Mesendoderm (in vitro differentiated cells): ENCODE measurements at regions not wholly inside any gene's neighbourhood (a gene's known extent, or its start where the extent isn't known, plus 50 kb on each side); places are given as distances from the start of the nearest gene placed in this dataset.

Experiments used
- DNase-seq: peaks from one replicate; pipeline ENCODE4 v3.0.0; 2013
- H2AK5ac ChIP-seq: 2 replicates; pipeline ENCODE4 v1.6.1; 2013; ENCODE audit warnings: low read length, inconsistent platforms
- H2BK120ac ChIP-seq: 2 replicates; pipeline ENCODE4 v1.6.1; 2013; ENCODE audit warnings: low read depth, mild to moderate bottlenecking, low read length, moderate library complexity, mixed read lengths
- H2BK15ac ChIP-seq: replicated peaks from 2 replicates; pipeline ENCODE4 v1.6.1; 2013; ENCODE audit warnings: low read depth, mild to moderate bottlenecking, moderate library complexity
- H2BK5ac ChIP-seq: 2 replicates; pipeline ENCODE4 v1.6.1; 2013; ENCODE audit warnings: low read length, inconsistent platforms
- H3K18ac ChIP-seq: 2 replicates; pipeline ENCODE4 v1.6.1; 2013; ENCODE audit warnings: mild to moderate bottlenecking, low read length, mixed read lengths
- H3K23ac ChIP-seq: one replicate; pipeline ENCODE4 v1.6.1; 2013; ENCODE audit warnings: low read length
- H3K27ac ChIP-seq: 2 replicates; pipeline ENCODE4 v1.5.1; 2013; ENCODE audit warnings: low read depth, mild to moderate bottlenecking, inconsistent platforms, low read length, moderate library complexity
- H3K27me3 ChIP-seq: 2 replicates; pipeline ENCODE4 v1.6.1; 2013; ENCODE audit warnings: low read length, control low read depth, mild to moderate bottlenecking, inconsistent platforms; ENCODE audit not compliant: insufficient read depth, poor library complexity
- H3K36me3 ChIP-seq: 2 replicates; pipeline ENCODE4 v1.6.1; 2013; ENCODE audit warnings: low read length, inconsistent platforms; ENCODE audit not compliant: control insufficient read depth, insufficient read depth
- H3K4ac ChIP-seq: one replicate; pipeline ENCODE4 v1.6.1; 2013; ENCODE audit warnings: low read depth, mild to moderate bottlenecking, low read length, moderate library complexity
- H3K4me1 ChIP-seq: 2 replicates; pipeline ENCODE4 v1.6.1; 2013; ENCODE audit warnings: low read depth, low read length, inconsistent platforms; ENCODE audit not compliant: control insufficient read depth
- H3K4me2 ChIP-seq: 2 replicates; pipeline ENCODE4 v1.6.1; 2013; ENCODE audit warnings: low read length
- H3K4me3 ChIP-seq: 2 replicates; pipeline ENCODE4 v1.5.1; 2013; ENCODE audit warnings: mild to moderate bottlenecking, low read length
- H3K56ac ChIP-seq: one replicate; pipeline ENCODE4 v1.6.1; 2013; ENCODE audit warnings: low read length
- H3K79me1 ChIP-seq: 2 replicates; pipeline ENCODE4 v1.6.1; 2013; ENCODE audit warnings: low read length, inconsistent platforms
- H3K79me2 ChIP-seq: 2 replicates; pipeline ENCODE4 v1.6.1; 2013; ENCODE audit warnings: mild to moderate bottlenecking, low read length; ENCODE audit not compliant: control insufficient read depth, insufficient read depth
- H3K9ac ChIP-seq: 2 replicates; pipeline ENCODE4 v1.6.1; 2013; ENCODE audit warnings: low read length, inconsistent platforms
- H4K5ac ChIP-seq: one replicate; pipeline ENCODE4 v1.6.1; 2013; ENCODE audit warnings: low read length
- H4K8ac ChIP-seq: one replicate; pipeline ENCODE4 v1.6.1; 2013; ENCODE audit warnings: low read depth, mild to moderate bottlenecking, control low read depth, low read length, moderate library complexity
- WGBS: extraction: QIAGEN DNeasy Blood & Tissue Kit; methylation state at CpG from one replicate; pipeline ENCODE4 v1.1.7; 2013; ENCODE audit warnings: low lambda C conversion rate, missing lambda C conversion rate; ENCODE audit not compliant: insufficient coverage; ENCODE audit errors: extremely low coverage; 5-methylcytosine and 5-hydroxymethylcytosine counted together

GRCh38 chr4:14035076-14035475, 407.6 kb upstream of the BOD1L1 start:
- Histone ChIP-seq H2BK5ac (no peak overlapping the region), H3K4me1 (no peaks in the 10 kb centered on the region), H4K5ac (no peak overlapping the region), H2AK5ac (no peak overlapping the region), H3K79me2 (no peaks in the 10 kb centered on the region), H3K79me1 (no peaks in the 10 kb centered on the region), H3K23ac (no peak overlapping the region), H2BK15ac (no peak overlapping the region), H3K56ac (no peak overlapping the region), H2BK120ac (no peak overlapping the region), H3K4ac (no peak overlapping the region), H3K18ac (no peak overlapping the region), H3K36me3 (no peaks in the 10 kb centered on the region), H3K27me3 (no peaks in the 10 kb centered on the region), H3K4me3 (no peak overlapping the region), H3K27ac (no peak overlapping the region), H4K8ac (no peak overlapping the region), H3K9ac (no peak overlapping the region), H3K4me2 (no peak overlapping the region)
- DNase-seq = no peak
- WGBS = no CpG with 5 or more reads among the region's 2 CpGs

- Histone ChIP-seq H2BK5ac (no peak overlapping the region), H3K4me2 (no peak overlapping the region), H3K4me3 (no peak overlapping the region), H4K5ac (no peak overlapping the region), H3K4ac (no peak overlapping the region), H3K23ac (no peak overlapping the region), H3K27ac (no peak overlapping the region), H3K56ac (no peak overlapping the region), H3K79me1 (no peaks in the 10 kb centered on the region), H3K79me2 (no peaks in the 10 kb centered on the region), H2AK5ac (no peak overlapping the region), H2BK15ac (no peak overlapping the region), H2BK120ac (no peak overlapping the region), H3K36me3 (no peaks in the 10 kb centered on the region), H3K18ac (no peak overlapping the region), H3K9ac (no peak overlapping the region), H4K8ac (no peak overlapping the region), H3K27me3 (no peaks in the 10 kb centered on the region), H3K4me1 (no peaks in the 10 kb centered on the region)
- DNase-seq = no peak
Observed at GRCh38 chr4:14043203-14043602, 415.7 kb upstream of the BOD1L1 start.

- no peak overlapping the region for H3K56ac ChIP-seq
- H2BK15ac ChIP-seq = no peak overlapping the region
- H4K8ac ChIP-seq = no peak overlapping the region
- no peaks in the 10 kb centered on the region for H3K4me1 ChIP-seq
- no peak overlapping the region for H2BK5ac ChIP-seq
- DNase-seq = no peak
- H3K79me1 ChIP-seq = no peaks in the 10 kb centered on the region
- H2BK120ac ChIP-seq = no peak overlapping the region
- no peak overlapping the region for H4K5ac ChIP-seq
- no peak overlapping the region for H3K18ac ChIP-seq
- no peak overlapping the region for H3K4me2 ChIP-seq
- H3K9ac ChIP-seq = no peak overlapping the region
- no peaks in the 10 kb centered on the region for H3K36me3 ChIP-seq
- H3K23ac ChIP-seq = no peak overlapping the region
- no peak overlapping the region for H3K4me3 ChIP-seq
- no peak overlapping the region for H3K4ac ChIP-seq
- H2AK5ac ChIP-seq = no peak overlapping the region
- H3K27me3 ChIP-seq = no peaks in the 10 kb centered on the region
- no peak overlapping the region for H3K27ac ChIP-seq
- H3K79me2 ChIP-seq = no peaks in the 10 kb centered on the region
Observed at GRCh38 chr4:14046642-14047041, 419.1 kb upstream of the BOD1L1 start.

- H3K79me1 ChIP-seq = no peaks in the 10 kb centered on the region
- H3K4me2 ChIP-seq = no peak overlapping the region
- H3K79me2 ChIP-seq = no peaks in the 10 kb centered on the region
- no peak overlapping the region for H2BK5ac ChIP-seq
- H3K18ac ChIP-seq = no peak overlapping the region
- H3K4me3 ChIP-seq = no peak overlapping the region
- no CpG with 5 or more reads among the region's 1 CpG for WGBS
- no peaks in the 10 kb centered on the region for H3K27me3 ChIP-seq
- no peak overlapping the region for H3K23ac ChIP-seq
- no peak overlapping the region for H4K5ac ChIP-seq
- no peak for DNase-seq
- no peaks in the 10 kb centered on the region for H3K36me3 ChIP-seq
- H3K4me1 ChIP-seq = no peaks in the 10 kb centered on the region
- H3K9ac ChIP-seq = no peak overlapping the region
- no peak overlapping the region for H2BK120ac ChIP-seq
- H2AK5ac ChIP-seq = no peak overlapping the region
- no peak overlapping the region for H3K56ac ChIP-seq
- no peak overlapping the region for H3K4ac ChIP-seq
- H3K27ac ChIP-seq = no peak overlapping the region
- no peak overlapping the region for H2BK15ac ChIP-seq
- H4K8ac ChIP-seq = no peak overlapping the region
Observed at GRCh38 chr4:14047840-14048239, 420.3 kb upstream of the BOD1L1 start.

- no peak overlapping the region for H2BK5ac ChIP-seq
- H3K79me2 ChIP-seq = no peaks in the 10 kb centered on the region
- H3K23ac ChIP-seq = no peak overlapping the region
- no peak overlapping the region for H2BK120ac ChIP-seq
- no peak overlapping the region for H3K9ac ChIP-seq
- H3K36me3 ChIP-seq = no peaks in the 10 kb centered on the region
- H2AK5ac ChIP-seq = no peak overlapping the region
- no peaks in the 10 kb centered on the region for H3K79me1 ChIP-seq
- no peak overlapping the region for H4K5ac ChIP-seq
- H3K4me1 ChIP-seq = no peaks in the 10 kb centered on the region
- H3K4me2 ChIP-seq = no peak overlapping the region
- no peak overlapping the region for H3K4me3 ChIP-seq
- H3K18ac ChIP-seq = no peak overlapping the region
- DNase-seq = no peak
- H4K8ac ChIP-seq = no peak overlapping the region
- H3K27me3 ChIP-seq = no peaks in the 10 kb centered on the region
- H3K56ac ChIP-seq = no peak overlapping the region
- no peak overlapping the region for H3K4ac ChIP-seq
- H2BK15ac ChIP-seq = no peak overlapping the region
- H3K27ac ChIP-seq = no peak overlapping the region
Observed at GRCh38 chr4:14049946-14050345, 422.4 kb upstream of the BOD1L1 start.

- Histone ChIP-seq H3K4me1 (no peaks in the 10 kb centered on the region), H4K5ac (no peak overlapping the region), H3K18ac (no peak overlapping the region), H2BK120ac (no peak overlapping the region), H3K27ac (no peak overlapping the region), H3K36me3 (no peaks in the 10 kb centered on the region), H3K27me3 (no peaks in the 10 kb centered on the region), H3K23ac (no peak overlapping the region), H3K79me1 (no peaks in the 10 kb centered on the region), H4K8ac (no peak overlapping the region), H3K4me3 (no peak overlapping the region), H3K56ac (no peak overlapping the region), H3K79me2 (no peaks in the 10 kb centered on the region), H2BK15ac (no peak overlapping the region), H3K4me2 (no peak overlapping the region), H3K4ac (no peak overlapping the region), H2BK5ac (no peak overlapping the region), H2AK5ac (no peak overlapping the region), H3K9ac (no peak overlapping the region)
- WGBS = no CpG with 5 or more reads among the region's 1 CpG
- DNase-seq = no peak
Observed at GRCh38 chr4:14053291-14053690, 425.8 kb upstream of the BOD1L1 start.
